Glutamatergic neuron (in vitro differentiated cells): ENCODE measurements at regions not wholly inside any gene's neighbourhood (a gene's known extent, or its start where the extent isn't known, plus 50 kb on each side); places are given as distances from the start of the nearest gene placed in this dataset.

Experiments used
- DNase-seq: peaks from one replicate; pipeline ENCODE4 v3.0.0; 2022
- H3K27ac Mint-ChIP-seq: one replicate; pipeline ENCODE4 v1.8.0; 2020; ENCODE audit warnings: mild to moderate bottlenecking, mixed read lengths, inconsistent platforms; ENCODE audit not compliant: unreplicated experiment
- H3K27me3 Mint-ChIP-seq: one replicate; pipeline ENCODE4 v1.8.0; 2020; ENCODE audit warnings: mild to moderate bottlenecking, moderate library complexity, mixed read lengths, inconsistent platforms; ENCODE audit not compliant: unreplicated experiment
- H3K36me3 Mint-ChIP-seq: one replicate; pipeline ENCODE4 v1.8.0; 2020; ENCODE audit warnings: mild to moderate bottlenecking, mixed read lengths, inconsistent platforms; ENCODE audit not compliant: unreplicated experiment
- H3K4me1 Mint-ChIP-seq: one replicate; pipeline ENCODE4 v1.8.0; 2020; ENCODE audit warnings: mild to moderate bottlenecking, low read depth, mixed read lengths, inconsistent platforms; ENCODE audit not compliant: unreplicated experiment
- H3K4me3 Mint-ChIP-seq: one replicate; pipeline ENCODE4 v1.8.0; 2020; ENCODE audit warnings: mild to moderate bottlenecking, mixed read lengths, inconsistent platforms; ENCODE audit not compliant: unreplicated experiment
- H3K9me3 Mint-ChIP-seq: one replicate; pipeline ENCODE4 v1.8.0; 2020; ENCODE audit warnings: mild to moderate bottlenecking, moderate library complexity, mixed read lengths, inconsistent platforms; ENCODE audit not compliant: unreplicated experiment
- TF ChIP-seq, protein P1 (sequence below): fragments of 200-600 bp; sonication (generic); IDR thresholded peaks from one replicate; pipeline ENCODE4 v1.5.0; 2021; ENCODE audit not compliant: partially characterized antibody, unreplicated experiment

DNA sequence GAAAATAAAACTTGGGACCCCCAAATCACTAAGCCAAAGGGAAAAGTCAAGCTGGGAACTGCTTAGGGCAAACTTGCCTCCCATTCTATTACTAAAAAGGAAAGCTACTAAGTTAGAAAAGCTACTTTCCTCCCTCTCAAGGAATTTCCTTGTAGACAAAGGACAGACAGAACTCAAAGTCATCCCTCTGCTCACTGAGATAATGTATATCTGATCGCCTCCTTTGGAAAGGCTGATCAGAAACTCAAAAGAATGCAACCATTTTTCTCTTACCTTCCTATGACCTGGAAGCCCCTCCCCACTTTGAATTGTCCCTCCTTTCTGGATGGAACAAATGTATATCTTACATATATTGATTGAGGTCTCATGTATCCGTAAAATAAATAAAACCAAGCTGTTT is 190.5 kb upstream of the DCN start:
- no peak overlapping the region for H3K4me3 Mint-ChIP-seq
- no peak for DNase-seq
- H3K4me1 Mint-ChIP-seq = peaks cover 4% of the 10 kb centered on the region
- no peaks in the 10 kb centered on the region for H3K27me3 Mint-ChIP-seq
- H3K27ac Mint-ChIP-seq = no peak overlapping the region
- no peaks in the 10 kb centered on the region for H3K36me3 Mint-ChIP-seq
- H3K9me3 Mint-ChIP-seq = no peaks in the 10 kb centered on the region
- TF ChIP-seq, protein P1, sequence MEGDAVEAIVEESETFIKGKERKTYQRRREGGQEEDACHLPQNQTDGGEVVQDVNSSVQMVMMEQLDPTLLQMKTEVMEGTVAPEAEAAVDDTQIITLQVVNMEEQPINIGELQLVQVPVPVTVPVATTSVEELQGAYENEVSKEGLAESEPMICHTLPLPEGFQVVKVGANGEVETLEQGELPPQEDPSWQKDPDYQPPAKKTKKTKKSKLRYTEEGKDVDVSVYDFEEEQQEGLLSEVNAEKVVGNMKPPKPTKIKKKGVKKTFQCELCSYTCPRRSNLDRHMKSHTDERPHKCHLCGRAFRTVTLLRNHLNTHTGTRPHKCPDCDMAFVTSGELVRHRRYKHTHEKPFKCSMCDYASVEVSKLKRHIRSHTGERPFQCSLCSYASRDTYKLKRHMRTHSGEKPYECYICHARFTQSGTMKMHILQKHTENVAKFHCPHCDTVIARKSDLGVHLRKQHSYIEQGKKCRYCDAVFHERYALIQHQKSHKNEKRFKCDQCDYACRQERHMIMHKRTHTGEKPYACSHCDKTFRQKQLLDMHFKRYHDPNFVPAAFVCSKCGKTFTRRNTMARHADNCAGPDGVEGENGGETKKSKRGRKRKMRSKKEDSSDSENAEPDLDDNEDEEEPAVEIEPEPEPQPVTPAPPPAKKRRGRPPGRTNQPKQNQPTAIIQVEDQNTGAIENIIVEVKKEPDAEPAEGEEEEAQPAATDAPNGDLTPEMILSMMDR = no peak

DNA sequence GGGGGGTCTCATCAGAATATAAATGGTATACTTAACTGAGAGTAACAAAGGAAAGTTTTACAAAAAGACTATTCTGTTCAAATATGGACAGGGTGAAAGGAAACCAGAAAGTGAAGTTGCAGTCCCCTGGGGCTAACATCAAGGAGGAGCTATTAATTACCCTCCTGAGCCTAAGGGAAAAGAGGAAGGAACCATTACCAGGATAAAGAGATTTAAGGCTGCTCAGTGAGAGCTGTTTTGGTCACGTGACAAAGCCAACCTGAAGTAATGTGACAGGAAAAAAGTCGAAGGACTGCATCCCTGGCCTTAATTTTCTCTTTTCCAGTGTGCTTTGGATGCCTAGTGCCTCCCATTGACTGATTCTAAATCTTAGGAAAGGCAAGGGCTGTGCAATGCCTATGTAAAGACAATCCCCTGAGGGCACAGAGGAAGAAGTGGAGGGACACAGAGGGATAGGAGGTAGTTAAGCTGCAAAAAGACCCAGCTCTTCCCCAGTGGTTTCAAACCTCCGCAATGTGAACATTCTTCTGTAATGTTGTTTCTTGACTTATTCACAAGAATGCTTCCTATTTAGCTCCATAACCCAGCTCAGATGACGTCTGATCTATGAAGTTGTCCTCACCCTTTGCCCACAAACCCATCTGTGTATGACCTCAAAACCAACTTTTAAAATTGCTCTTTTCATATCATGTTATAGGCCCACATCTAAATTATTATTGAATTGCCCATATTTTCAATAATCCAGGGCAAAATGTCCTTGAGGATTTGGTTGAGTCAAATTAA is 187.7 kb upstream of the DCN start:
- Mint-ChIP-seq H3K36me3 (no peaks in the 10 kb centered on the region), H3K9me3 (no peaks in the 10 kb centered on the region), H3K27ac (no peak overlapping the region), H3K4me1 (peaks cover 9% of the 10 kb centered on the region), H3K27me3 (no peaks in the 10 kb centered on the region), H3K4me3 (no peak overlapping the region)
- DNase-seq = no peak
- TF ChIP-seq, protein P1 = no peak

DNA sequence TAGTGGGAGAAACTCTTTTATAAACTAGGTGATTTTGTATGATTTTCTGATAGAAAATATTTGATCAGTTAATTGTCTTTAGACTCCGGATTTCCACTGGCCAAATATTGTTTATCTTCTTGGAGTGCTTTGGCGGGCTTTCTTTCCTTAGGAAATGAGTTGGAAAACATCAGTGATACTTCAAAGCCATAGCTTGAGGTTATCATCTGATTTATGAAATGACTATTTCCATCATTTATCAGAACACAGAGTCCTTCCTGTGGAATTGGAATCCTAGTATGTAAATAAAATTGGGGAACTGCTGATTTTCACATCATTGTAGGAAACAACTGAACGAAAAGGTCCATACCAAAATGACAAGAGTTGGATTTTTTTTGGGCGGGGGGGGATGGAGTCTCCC is 186.0 kb upstream of the DCN start:
- no peaks in the 10 kb centered on the region for H3K9me3 Mint-ChIP-seq
- TF ChIP-seq, protein P1 = no peak
- no peak for DNase-seq
- peaks cover 9% of the 10 kb centered on the region for H3K4me1 Mint-ChIP-seq
- H3K27me3 Mint-ChIP-seq = no peaks in the 10 kb centered on the region
- no peak overlapping the region for H3K27ac Mint-ChIP-seq
- no peak overlapping the region for H3K4me3 Mint-ChIP-seq
- no peaks in the 10 kb centered on the region for H3K36me3 Mint-ChIP-seq

DNA sequence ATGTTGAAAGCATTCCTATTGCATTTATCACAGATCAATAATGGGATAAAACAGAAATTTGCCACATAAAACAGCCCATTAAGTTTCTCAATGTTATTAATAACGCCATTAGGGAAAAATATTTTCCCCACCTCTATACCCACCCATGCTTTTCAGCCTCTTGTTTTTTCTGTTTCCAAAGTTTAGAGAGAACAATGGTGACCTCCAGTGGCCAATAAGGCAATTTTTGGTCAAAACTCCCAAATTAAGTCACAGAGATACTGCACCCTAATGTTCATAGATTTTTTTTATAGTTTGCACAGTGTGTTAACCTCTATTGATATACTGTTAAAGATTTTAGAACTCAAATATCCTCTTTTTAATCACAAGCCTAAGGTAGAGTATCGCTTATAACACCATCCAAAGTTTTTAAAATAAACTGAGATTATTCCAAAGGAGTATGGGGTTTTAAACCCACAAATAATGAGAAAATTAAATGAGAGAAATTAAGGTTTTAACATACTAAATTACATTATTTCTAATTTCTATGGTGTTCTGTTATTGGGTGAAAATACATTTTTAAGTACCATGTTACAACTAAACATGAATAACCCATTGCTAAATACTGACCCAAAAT is 184.7 kb upstream of the DCN start:
- Mint-ChIP-seq H3K4me3 (no peak overlapping the region), H3K36me3 (no peaks in the 10 kb centered on the region), H3K4me1 (peaks cover 9% of the 10 kb centered on the region), H3K27me3 (no peaks in the 10 kb centered on the region), H3K9me3 (no peaks in the 10 kb centered on the region), H3K27ac (no peak overlapping the region)
- TF ChIP-seq, protein P1 = peak; percentile 28
- no peak for DNase-seq

DNA sequence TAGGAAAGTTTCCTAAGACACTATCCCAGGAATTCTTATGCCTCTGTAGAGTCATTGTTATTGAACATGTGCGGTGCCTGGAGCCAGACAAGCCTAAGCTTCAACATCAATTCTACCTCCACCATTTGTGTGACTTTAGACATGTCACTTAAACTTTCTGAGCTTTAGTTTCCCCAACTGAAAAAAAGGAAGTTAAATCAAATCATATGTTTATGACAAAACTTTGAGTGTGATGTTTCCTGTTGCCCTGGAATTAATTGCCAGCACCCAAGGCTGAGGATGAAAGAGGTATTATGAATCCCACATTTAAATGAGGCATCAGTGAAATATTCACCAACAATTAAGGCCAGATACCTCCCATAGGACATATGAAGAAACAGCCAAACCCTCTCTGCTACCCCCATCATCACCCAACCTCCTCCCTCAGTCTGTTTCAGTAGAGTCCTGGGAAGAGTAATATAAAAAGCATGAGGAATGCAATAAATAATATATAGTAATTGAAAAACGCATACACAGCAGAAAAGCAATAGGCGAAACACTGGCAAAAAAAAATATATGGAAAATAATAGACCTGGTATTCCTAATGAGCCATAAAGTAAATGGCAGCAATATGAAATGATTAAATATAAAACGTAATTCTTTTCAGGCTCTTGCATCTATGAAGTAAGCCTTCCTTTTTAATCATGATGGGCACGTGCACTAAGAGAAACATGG is 182.0 kb upstream of the DCN start:
- H3K27me3 Mint-ChIP-seq = no peaks in the 10 kb centered on the region
- DNase-seq = no peak

More for the DNA sequence above, 182.0 kb upstream of the DCN start:
- Mint-ChIP-seq H3K4me1 (peaks cover 5% of the 10 kb centered on the region), H3K27ac (no peak overlapping the region), H3K9me3 (no peaks in the 10 kb centered on the region), H3K4me3 (no peak overlapping the region), H3K36me3 (no peaks in the 10 kb centered on the region)
- TF ChIP-seq, protein P1 = no peak
